Muscle layer of colon (tissue), 2 donors: ENCODE measurements at regions not wholly inside any gene's neighbourhood (a gene's known extent, or its start where the extent isn't known, plus 50 kb on each side); places are given as distances from the start of the nearest gene placed in this dataset.

Experiments used
- H3K27ac ChIP-seq: one replicate; pipeline ENCODE4 v1.7.0; 2013; ENCODE audit warnings: low read depth, mild to moderate bottlenecking, low read length, moderate library complexity
- H3K27me3 ChIP-seq, 2 donors: one replicate each; pipeline ENCODE4 v1.7.0; 2013; ENCODE audit warnings: low read length in 2 of 2, mild to moderate bottlenecking in 2 of 2; ENCODE audit not compliant: insufficient read depth in 2 of 2, control insufficient read depth in 1 of 2
- H3K36me3 ChIP-seq: one replicate; pipeline ENCODE4 v1.7.0; 2013; ENCODE audit warnings: mild to moderate bottlenecking, low read length; ENCODE audit not compliant: insufficient read depth
- H3K4me1 ChIP-seq: one replicate; pipeline ENCODE4 v1.7.0; 2013; ENCODE audit warnings: mild to moderate bottlenecking, low read length; ENCODE audit not compliant: insufficient read depth
- H3K4me3 ChIP-seq, 2 donors: one replicate each; pipeline ENCODE4 v1.7.0; 2013; ENCODE audit warnings: low read length in 2 of 2, low read depth in 1 of 2, mild to moderate bottlenecking in 1 of 2, moderate library complexity in 1 of 2
- H3K9ac ChIP-seq: one replicate; pipeline ENCODE4 v1.7.0; 2013; ENCODE audit warnings: low read length
- H3K9me3 ChIP-seq: one replicate; pipeline ENCODE4 v1.7.0; 2013; ENCODE audit warnings: mild to moderate bottlenecking, low read length
- donor health status: abdominal sarcoma.
- donor health status: Adenocarcinoma of cecum.

DNA sequence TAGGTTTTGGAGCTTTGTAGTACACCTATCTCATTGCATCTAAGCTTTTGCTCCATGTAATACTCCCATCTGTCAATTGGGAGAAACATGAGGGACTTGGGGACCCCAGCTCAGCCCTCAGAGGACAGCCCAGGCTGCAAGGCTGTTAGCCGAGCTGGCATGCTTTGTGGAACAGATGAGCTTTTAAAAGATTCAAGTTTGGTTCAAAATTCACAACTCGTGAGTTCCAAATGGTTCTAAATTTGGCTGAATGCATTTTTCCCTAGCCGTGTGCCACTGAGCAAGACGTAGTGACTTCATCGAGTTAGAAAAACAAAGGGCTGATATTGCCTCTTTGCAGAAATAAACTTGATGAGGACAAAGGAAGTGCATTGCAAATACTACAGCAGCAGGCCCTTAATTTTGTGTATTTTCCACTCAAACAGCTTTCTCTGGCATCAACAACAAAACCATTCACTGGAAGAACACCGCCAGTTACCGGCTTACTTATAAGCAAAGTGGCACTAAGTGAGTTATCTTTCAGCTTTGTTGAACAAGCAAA, 165.0 kb upstream of the HS3ST1 start:
- H3K27me3 ChIP-seq, result no peaks in the 10 kb centered on the region
- no peaks in the 10 kb centered on the region for H3K9me3 ChIP-seq
- H3K4me1 ChIP-seq, result no peaks in the 10 kb centered on the region
- H3K27ac ChIP-seq, result no peak overlapping the region
- no peaks in the 10 kb centered on the region for H3K36me3 ChIP-seq
- no peak overlapping the region for H3K4me3 ChIP-seq
- H3K9ac ChIP-seq, result no peak overlapping the region

DNA sequence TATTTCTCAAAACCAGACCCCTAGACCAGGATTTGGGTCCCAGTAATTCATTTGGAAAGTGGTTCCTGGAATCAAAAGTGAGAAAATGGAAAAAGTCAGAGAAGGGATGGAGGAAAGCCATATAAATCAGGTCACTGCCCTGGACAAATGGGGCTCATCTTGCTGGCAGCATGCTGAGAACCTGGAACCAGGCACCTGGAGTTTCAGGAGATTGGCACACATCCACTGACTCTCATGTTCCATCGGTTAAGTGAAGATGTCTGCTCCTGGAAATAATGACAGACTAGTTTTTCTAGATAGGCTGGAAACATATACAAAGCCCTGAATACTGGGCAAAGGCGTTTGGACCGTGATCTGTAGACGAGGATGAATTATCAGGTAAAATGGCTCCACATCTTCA, 163.6 kb upstream of the HS3ST1 start:
- no peak overlapping the region for H3K27ac ChIP-seq
- no peaks in the 10 kb centered on the region for H3K36me3 ChIP-seq
- no peaks in the 10 kb centered on the region for H3K4me1 ChIP-seq
- no peaks in the 10 kb centered on the region for H3K27me3 ChIP-seq
- no peak overlapping the region for H3K9ac ChIP-seq
- no peaks in the 10 kb centered on the region for H3K9me3 ChIP-seq
- no peak overlapping the region for H3K4me3 ChIP-seq

DNA sequence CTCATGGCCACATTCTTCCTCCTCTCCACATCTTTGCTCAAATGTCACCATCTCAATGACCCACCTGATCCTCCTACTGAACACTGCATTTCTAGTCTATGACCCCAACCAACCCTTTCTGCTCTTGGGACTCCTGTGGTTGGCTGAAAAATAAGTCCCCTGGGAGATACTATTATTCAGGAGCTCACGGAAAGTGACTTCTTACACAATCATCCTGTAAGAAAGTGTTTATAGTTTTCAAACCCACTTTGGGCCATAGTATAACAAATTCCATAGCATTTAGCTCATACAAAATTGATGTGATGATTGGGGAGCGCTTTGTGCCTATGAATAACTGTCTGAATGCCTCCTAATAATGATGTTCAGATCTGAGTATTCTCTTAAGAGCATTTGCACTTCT, 161.4 kb upstream of the HS3ST1 start:
- H3K4me1 ChIP-seq, result peaks cover 5% of the 10 kb centered on the region
- H3K9ac ChIP-seq, result no peak overlapping the region
- no peak overlapping the region for H3K27ac ChIP-seq
- no peaks in the 10 kb centered on the region for H3K36me3 ChIP-seq
- H3K9me3 ChIP-seq, result no peaks in the 10 kb centered on the region
- H3K4me3 ChIP-seq, result no peak overlapping the region
- H3K27me3 ChIP-seq, result no peaks in the 10 kb centered on the region

DNA sequence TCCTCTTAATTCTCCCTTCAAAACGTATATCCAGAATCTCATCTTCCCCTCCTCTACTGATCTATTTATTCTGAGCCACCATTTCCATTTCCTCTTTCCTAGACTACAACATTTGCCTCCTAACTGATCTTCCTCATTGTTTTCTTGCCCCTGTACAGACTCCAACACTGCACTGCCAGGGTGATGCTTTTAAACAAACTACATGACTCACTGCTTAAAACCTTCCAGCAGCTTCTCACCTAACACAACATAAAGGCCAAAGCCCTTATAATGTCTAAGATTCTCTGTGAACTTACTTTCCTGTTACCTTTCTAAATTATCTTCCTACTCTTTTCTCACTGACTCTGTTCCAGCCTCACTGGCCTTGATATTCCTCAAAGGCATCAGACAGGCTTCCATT, 161.0 kb upstream of the HS3ST1 start:
- Histone ChIP-seq H3K27ac (no peak overlapping the region), H3K9ac (no peak overlapping the region), H3K36me3 (no peaks in the 10 kb centered on the region), H3K4me3 (no peak overlapping the region), H3K9me3 (no peaks in the 10 kb centered on the region), H3K27me3 (no peaks in the 10 kb centered on the region), H3K4me1 (peaks cover 5% of the 10 kb centered on the region)

DNA sequence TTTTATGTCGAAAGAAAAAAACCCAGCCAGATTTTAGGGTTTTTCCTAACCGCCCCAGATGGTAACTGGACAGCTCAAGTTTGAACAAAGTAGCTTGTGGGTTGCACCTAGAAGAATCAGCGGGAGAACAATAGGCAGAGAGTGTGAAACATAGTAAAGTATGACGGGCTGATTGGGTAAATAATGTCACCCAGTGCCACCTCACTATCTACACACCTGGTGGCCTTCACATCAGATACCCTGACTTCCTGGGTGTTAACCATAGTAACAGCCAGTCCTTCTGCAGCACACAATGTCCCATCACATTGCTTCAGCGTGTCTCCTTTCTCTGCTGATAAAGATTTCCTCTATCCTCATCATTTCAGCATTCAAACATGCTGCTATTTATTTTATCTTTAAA, 159.1 kb upstream of the HS3ST1 start:
- Histone ChIP-seq H3K27ac (no peak overlapping the region), H3K27me3 (no peaks in the 10 kb centered on the region), H3K9me3 (no peaks in the 10 kb centered on the region), H3K36me3 (no peaks in the 10 kb centered on the region), H3K4me1 (peaks cover 5% of the 10 kb centered on the region), H3K4me3 (no peak overlapping the region), H3K9ac (no peak overlapping the region)

DNA sequence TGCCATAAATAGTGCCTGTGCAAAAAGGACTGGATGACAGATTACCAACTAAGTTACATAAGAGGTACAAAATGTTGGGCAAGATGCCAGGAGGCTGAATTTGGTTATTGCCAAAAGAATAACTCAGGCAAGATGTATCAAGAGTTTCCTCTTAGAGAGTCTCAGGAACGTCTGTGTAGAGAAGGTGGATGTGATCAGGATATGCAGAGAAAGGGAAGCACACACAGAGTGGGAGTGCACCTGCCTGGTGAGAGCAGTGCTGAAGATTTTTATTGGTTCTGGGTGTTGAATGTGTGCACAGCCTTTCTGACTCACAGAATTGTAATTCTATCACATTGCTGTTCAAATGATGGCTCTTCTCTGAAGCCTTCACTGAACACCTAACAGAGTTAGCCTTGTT, 156.8 kb upstream of the HS3ST1 start:
- Histone ChIP-seq H3K4me3 (no peak overlapping the region), H3K9ac (no peak overlapping the region), H3K4me1 (peaks cover 5% of the 10 kb centered on the region), H3K27ac (no peak overlapping the region), H3K27me3 (no peaks in the 10 kb centered on the region), H3K36me3 (no peaks in the 10 kb centered on the region), H3K9me3 (no peaks in the 10 kb centered on the region)

DNA sequence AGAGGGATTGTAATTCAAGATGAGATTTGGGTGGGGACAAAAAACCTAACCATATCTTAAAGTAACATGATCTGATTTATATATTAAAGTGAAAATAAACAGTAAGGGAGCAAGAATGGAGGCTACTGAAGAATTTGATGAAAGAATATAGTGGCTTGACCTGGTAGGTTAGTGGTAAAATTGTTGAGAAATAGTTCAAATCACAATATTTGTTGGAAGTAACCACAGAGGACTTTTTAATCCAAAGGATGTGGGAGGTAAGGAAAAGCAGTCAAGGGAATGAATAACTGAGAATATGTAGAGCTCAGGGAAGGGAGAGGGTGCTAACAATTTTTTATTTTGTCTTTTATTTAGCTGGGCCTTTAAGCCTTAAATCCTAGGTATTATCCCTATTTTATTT, 139.8 kb upstream of the HS3ST1 start:
- H3K36me3 ChIP-seq, result no peaks in the 10 kb centered on the region
- no peaks in the 10 kb centered on the region for H3K27me3 ChIP-seq
- no peaks in the 10 kb centered on the region for H3K4me1 ChIP-seq
- no peak overlapping the region for H3K4me3 ChIP-seq
- H3K9ac ChIP-seq, result no peak overlapping the region
- no peaks in the 10 kb centered on the region for H3K9me3 ChIP-seq
- H3K27ac ChIP-seq, result no peak overlapping the region

DNA sequence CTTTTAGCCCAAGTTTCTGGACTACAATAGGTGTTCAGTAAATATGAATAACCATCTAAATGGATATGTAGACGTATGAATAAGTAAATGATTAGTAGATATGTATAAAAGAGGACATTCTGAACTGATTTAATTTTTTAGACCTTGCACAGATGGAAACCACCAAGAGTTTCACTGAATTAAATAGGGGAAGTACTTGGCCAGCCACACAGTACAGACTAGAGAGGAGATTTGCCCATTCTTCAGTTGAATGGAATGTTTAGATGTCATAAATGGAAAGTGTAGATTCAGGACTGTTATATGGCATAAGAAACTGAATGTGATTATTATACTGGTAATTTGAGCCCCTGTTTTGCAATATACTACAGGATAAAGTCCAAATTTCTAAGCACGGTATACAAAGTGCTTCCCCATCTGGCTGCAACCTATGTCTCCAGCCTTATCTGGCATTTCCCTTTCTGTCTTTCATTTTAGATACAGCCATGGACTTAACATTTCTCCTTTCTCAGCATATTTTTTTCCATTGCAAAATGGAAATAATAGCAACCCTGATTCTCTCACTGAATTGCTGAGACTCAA, 137.8 kb upstream of the HS3ST1 start:
- no peaks in the 10 kb centered on the region for H3K36me3 ChIP-seq
- H3K9me3 ChIP-seq, result no peaks in the 10 kb centered on the region
- no peak overlapping the region for H3K27ac ChIP-seq
- no peaks in the 10 kb centered on the region for H3K27me3 ChIP-seq
- no peak overlapping the region for H3K4me3 ChIP-seq
- no peaks in the 10 kb centered on the region for H3K4me1 ChIP-seq
- no peak overlapping the region for H3K9ac ChIP-seq

DNA sequence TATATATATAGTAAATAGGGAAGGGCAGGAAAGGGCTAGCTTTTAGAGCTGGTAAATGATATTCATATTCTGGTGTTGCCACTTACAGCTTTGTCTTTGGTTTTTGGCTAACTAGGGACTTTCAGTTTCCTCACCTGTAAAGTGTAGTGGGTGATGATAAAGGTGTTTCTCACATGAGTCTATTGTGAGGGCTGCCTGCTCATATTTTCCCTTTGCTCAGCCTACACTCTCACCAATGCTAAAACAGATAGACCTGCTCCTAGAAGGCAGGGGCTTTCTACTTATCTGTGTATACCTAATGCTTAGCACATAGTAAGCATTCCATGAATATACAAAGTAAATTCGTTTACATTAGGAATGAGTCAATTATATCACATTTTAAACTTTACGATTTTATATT, 137.2 kb upstream of the HS3ST1 start:
- H3K27me3 ChIP-seq, result no peaks in the 10 kb centered on the region
- no peaks in the 10 kb centered on the region for H3K36me3 ChIP-seq
- H3K9me3 ChIP-seq, result no peaks in the 10 kb centered on the region
- H3K4me1 ChIP-seq, result no peaks in the 10 kb centered on the region
- no peak overlapping the region for H3K4me3 ChIP-seq
- no peak overlapping the region for H3K9ac ChIP-seq
- H3K27ac ChIP-seq, result no peak overlapping the region

DNA sequence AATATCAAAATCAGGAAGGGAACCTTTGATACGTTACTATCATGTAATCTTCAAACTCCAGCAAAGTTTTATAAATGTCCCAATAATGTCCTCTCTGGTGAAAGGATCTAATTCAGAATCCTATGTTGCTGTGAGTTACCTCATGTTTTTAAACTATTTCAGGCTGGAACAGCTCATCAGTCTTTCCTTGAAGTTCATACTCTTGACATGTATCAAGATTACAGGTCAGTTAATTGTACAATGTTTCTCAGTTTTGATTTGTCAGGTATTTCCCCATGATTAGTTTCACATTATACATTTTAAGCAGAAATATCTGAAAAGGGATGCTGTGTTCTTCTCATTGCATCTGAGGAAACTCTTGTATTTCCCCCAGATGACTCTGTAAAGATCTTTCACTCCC, 136.5 kb upstream of the HS3ST1 start:
- H3K9me3 ChIP-seq, result no peaks in the 10 kb centered on the region
- no peaks in the 10 kb centered on the region for H3K27me3 ChIP-seq
- no peaks in the 10 kb centered on the region for H3K4me1 ChIP-seq
- H3K36me3 ChIP-seq, result no peaks in the 10 kb centered on the region
- H3K9ac ChIP-seq, result no peak overlapping the region
- no peak overlapping the region for H3K4me3 ChIP-seq
- H3K27ac ChIP-seq, result no peak overlapping the region

DNA sequence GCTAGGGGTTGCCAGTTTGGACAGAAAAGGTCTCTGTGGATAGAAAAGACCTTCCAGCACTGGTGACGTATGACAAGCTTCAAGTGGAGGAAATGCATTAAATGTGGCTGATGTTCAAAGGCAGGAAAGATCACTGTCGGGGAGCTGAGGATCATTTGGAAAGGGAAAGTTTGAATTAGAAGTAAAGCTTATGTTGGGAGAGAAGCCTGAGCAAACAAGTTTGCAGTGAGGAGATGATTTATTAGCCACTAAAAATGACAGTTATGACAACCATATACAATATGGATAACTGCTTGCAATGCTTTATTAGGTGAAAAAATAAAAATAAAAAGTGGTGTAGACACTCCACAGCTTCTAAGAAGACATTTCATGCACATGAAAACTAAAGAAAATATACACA, 135.3 kb upstream of the HS3ST1 start:
- H3K9ac ChIP-seq, result no peak overlapping the region
- no peaks in the 10 kb centered on the region for H3K9me3 ChIP-seq
- H3K27ac ChIP-seq, result no peak overlapping the region
- H3K36me3 ChIP-seq, result no peaks in the 10 kb centered on the region
- no peak overlapping the region for H3K4me3 ChIP-seq
- no peaks in the 10 kb centered on the region for H3K27me3 ChIP-seq
- no peaks in the 10 kb centered on the region for H3K4me1 ChIP-seq

DNA sequence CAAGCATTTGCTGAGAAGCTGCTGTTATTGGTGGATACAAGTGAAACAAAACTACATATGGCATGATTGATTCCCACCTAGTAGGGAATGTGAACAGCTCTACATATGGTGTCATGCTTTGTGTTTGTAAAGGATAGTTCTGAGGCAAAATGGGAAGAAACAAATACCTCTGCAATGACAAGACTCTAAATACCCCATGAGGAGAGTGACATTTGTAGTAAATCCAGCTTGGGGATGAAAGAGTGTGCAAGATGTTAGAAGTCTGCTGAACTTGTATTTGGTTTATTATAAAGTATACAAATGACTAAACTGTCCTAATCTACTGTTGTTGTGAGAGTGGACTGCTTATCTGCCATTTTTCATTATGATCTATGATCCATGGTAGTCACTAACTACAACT, 120.8 kb upstream of the HS3ST1 start:
- Histone ChIP-seq H3K9ac (no peak overlapping the region), H3K4me3 (no peak overlapping the region), H3K27me3 (no peaks in the 10 kb centered on the region), H3K36me3 (no peaks in the 10 kb centered on the region), H3K27ac (no peak overlapping the region), H3K4me1 (no peaks in the 10 kb centered on the region), H3K9me3 (no peaks in the 10 kb centered on the region)
